ENCODE measurements at regions not wholly inside any gene's neighbourhood (a gene's known extent, or its start where the extent isn't known, plus 50 kb on each side); places are given as distances from the start of the nearest gene placed in this dataset.

- CTCF ChIA-PET = no interaction called here
- Mint-ChIP-seq H3K4me3 (ENCODE audit: unreplicated experiment) (no peak overlapping the region), H3K36me3 (ENCODE audit: insufficient read depth, unreplicated experiment) (peaks cover 4% of the 10 kb centered on the region), H3K27me3 (ENCODE audit: insufficient read depth, unreplicated experiment) (peaks cover 11% of the 10 kb centered on the region), H3K9me3 (ENCODE audit: unreplicated experiment) (no peaks in the 10 kb centered on the region), H3K27ac (ENCODE audit: low read depth, unreplicated experiment) (no peak overlapping the region), H3K4me1 (ENCODE audit: insufficient read depth, unreplicated experiment) (no peaks in the 10 kb centered on the region)
- BruUV-seq (replicated peaks) = no TSS peak
- intact Hi-C loops (cut with micrococcal nuclease) = no loop called here
- TF ChIP-seq CTCF (IDR thresholded peaks at IDR 0.05; ENCODE audit: unreplicated experiment) = no peak
- POLR2A ChIA-PET = no interaction called here
- no peak for DNase-seq (ENCODE audit: unreplicated experiment)
These were observed 107.4 kb upstream of the MAGI3 start for GRCh38 chr1:113282893-113283285.

GRCh38 chr1:113283914-113284313 is 106.4 kb upstream of the MAGI3 start:
- H3K27me3 Mint-ChIP-seq (ENCODE audit: insufficient read depth, unreplicated experiment) = peaks cover 11% of the 10 kb centered on the region
- H3K4me1 Mint-ChIP-seq (ENCODE audit: insufficient read depth, unreplicated experiment) = no peaks in the 10 kb centered on the region
- no peak for DNase-seq (ENCODE audit: unreplicated experiment)
- H3K27ac Mint-ChIP-seq (ENCODE audit: low read depth, unreplicated experiment) = no peak overlapping the region
- ChIA-PET CTCF (interaction anchor here (0.6 kb wide), 1 partner anchor 130 kb away, joined by 3 read pairs; no protein-coding TSS in a partner anchor), POLR2A (no interaction called here)
- H3K36me3 Mint-ChIP-seq (ENCODE audit: insufficient read depth, unreplicated experiment) = peaks cover 4% of the 10 kb centered on the region
- TF ChIP-seq CTCF (IDR thresholded peaks at IDR 0.05; ENCODE audit: unreplicated experiment) = no peak
- no peak overlapping the region for H3K4me3 Mint-ChIP-seq (ENCODE audit: unreplicated experiment)
- BruUV-seq (replicated peaks) = no TSS peak
- H3K9me3 Mint-ChIP-seq (ENCODE audit: unreplicated experiment) = no peaks in the 10 kb centered on the region
- intact Hi-C loops (cut with micrococcal nuclease) = no loop called here

GRCh38 chr1:113286156-113286555 is 104.2 kb upstream of the MAGI3 start:
- Mint-ChIP-seq H3K9me3 (ENCODE audit: unreplicated experiment) (no peaks in the 10 kb centered on the region), H3K27ac (ENCODE audit: low read depth, unreplicated experiment) (no peak overlapping the region), H3K36me3 (ENCODE audit: insufficient read depth, unreplicated experiment) (no peaks in the 10 kb centered on the region), H3K4me3 (ENCODE audit: unreplicated experiment) (no peak overlapping the region), H3K4me1 (ENCODE audit: insufficient read depth, unreplicated experiment) (no peaks in the 10 kb centered on the region), H3K27me3 (ENCODE audit: insufficient read depth, unreplicated experiment) (no peaks in the 10 kb centered on the region)
- no TSS peak for BruUV-seq (replicated peaks)
- TF ChIP-seq CTCF (IDR thresholded peaks at IDR 0.05; ENCODE audit: unreplicated experiment) = no peak
- no peak for DNase-seq (ENCODE audit: unreplicated experiment)
- intact Hi-C loops (cut with micrococcal nuclease) = no loop called here
- ChIA-PET CTCF (no interaction called here), POLR2A (interaction anchor here (0.5 to 0.8 kb wide), 2 partner anchors 71 to 401 kb away, joined by 3 to 4 read pairs; no protein-coding TSS in a partner anchor)

- no peak for TF ChIP-seq CTCF (IDR thresholded peaks at IDR 0.05; ENCODE audit: unreplicated experiment)
- Mint-ChIP-seq H3K4me1 (ENCODE audit: insufficient read depth, unreplicated experiment) (no peaks in the 10 kb centered on the region), H3K27ac (ENCODE audit: low read depth, unreplicated experiment) (no peak overlapping the region), H3K9me3 (ENCODE audit: unreplicated experiment) (no peaks in the 10 kb centered on the region), H3K27me3 (ENCODE audit: insufficient read depth, unreplicated experiment) (no peaks in the 10 kb centered on the region), H3K4me3 (ENCODE audit: unreplicated experiment) (no peak overlapping the region), H3K36me3 (ENCODE audit: insufficient read depth, unreplicated experiment) (no peaks in the 10 kb centered on the region)
- ChIA-PET POLR2A (no interaction called here), CTCF (no interaction called here)
- intact Hi-C loops (cut with micrococcal nuclease) = no loop called here
- no peak for DNase-seq (ENCODE audit: unreplicated experiment)
- no TSS peak for BruUV-seq (replicated peaks)
These were observed 98.3 kb upstream of the MAGI3 start for GRCh38 chr1:113291777-113292602.
